Osteoblast (primary cell): ENCODE measurements at regions not wholly inside any gene's neighbourhood (a gene's known extent, or its start where the extent isn't known, plus 50 kb on each side); places are given as distances from the start of the nearest gene placed in this dataset.

Experiments
- DNase-seq: peaks from one replicate; pipeline ENCODE4 v3.0.0; 2011; ENCODE audit warnings: low spot score, mixed read lengths; ENCODE audit not compliant: insufficient read length; ENCODE audit errors: missing footprints
- H2AFZ ChIP-seq: 2 replicates; pipeline ENCODE4 v1.6.0; 2011; ENCODE audit warnings: mild to moderate bottlenecking, low read length
- H3K27ac ChIP-seq: 2 replicates; pipeline ENCODE4 v1.5.1; 2011; ENCODE audit warnings: mild to moderate bottlenecking, low read depth, low read length, moderate library complexity
- H3K27me3 ChIP-seq: 2 replicates; pipeline ENCODE4 v1.6.0; 2012; ENCODE audit warnings: mild to moderate bottlenecking, control low read depth, inconsistent platforms, low read length, moderate library complexity; ENCODE audit not compliant: insufficient read depth
- H3K36me3 ChIP-seq: 2 replicates; pipeline ENCODE4 v1.5.1; 2011; ENCODE audit warnings: mild to moderate bottlenecking, low read length, control low read depth, moderate library complexity; ENCODE audit not compliant: insufficient read depth
- H3K4me1 ChIP-seq: 2 replicates; pipeline ENCODE4 v1.5.1; 2011; ENCODE audit warnings: mild to moderate bottlenecking, low read length, control low read depth, moderate library complexity; ENCODE audit not compliant: insufficient read depth
- H3K4me2 ChIP-seq: 2 replicates; pipeline ENCODE4 v1.6.0; 2011; ENCODE audit warnings: mild to moderate bottlenecking, low read length; ENCODE audit not compliant: insufficient read depth
- H3K4me3 ChIP-seq: fragments of 200-600 bp; sonication (generic); 3 replicates; pipeline ENCODE4 v1.5.1; 2012; ENCODE audit warnings: mild to moderate bottlenecking, low read length, inconsistent platforms; ENCODE audit not compliant: insufficient read depth
- H3K79me2 ChIP-seq: 2 replicates; pipeline ENCODE4 v1.6.0; 2012; ENCODE audit warnings: mild to moderate bottlenecking, low read length, control low read depth, inconsistent platforms; ENCODE audit not compliant: insufficient read depth
- H3K9me3 ChIP-seq: 2 replicates; pipeline ENCODE4 v1.5.1; 2011; ENCODE audit warnings: low read depth, low read length, control low read depth
- H4K20me1 ChIP-seq: 2 replicates; pipeline ENCODE4 v1.6.0; 2012; ENCODE audit warnings: mild to moderate bottlenecking, low read length, control low read depth; ENCODE audit not compliant: insufficient read depth
- CTCF ChIP-seq: IDR thresholded peaks from 2 replicates; pipeline ENCODE4 v1.5.1; 2011; ENCODE audit warnings: mild to moderate bottlenecking, low read depth, low read length, moderate library complexity; ENCODE audit errors: extremely low read depth

- Histone ChIP-seq H3K4me3 (no peak overlapping the region), H3K36me3 (no peaks in the 10 kb centered on the region), H3K4me2 (no peak overlapping the region), H3K4me1 (peaks cover 8% of the 10 kb centered on the region), H3K27me3 (no peaks in the 10 kb centered on the region), H3K79me2 (no peaks in the 10 kb centered on the region), H4K20me1 (no peaks in the 10 kb centered on the region), H3K9me3 (no peaks in the 10 kb centered on the region), H3K27ac (no peak overlapping the region), H2AFZ (no peak overlapping the region)
- TF ChIP-seq CTCF, result no peak
- no peak for DNase-seq
These were observed 118.4 kb downstream of the BTG1 start for GRCh38 chr12:92027243-92027642.

GRCh38 chr12:92025462-92026207, 120.0 kb downstream of the BTG1 start:
- DNase-seq, result no peak
- Histone ChIP-seq H3K9me3 (no peaks in the 10 kb centered on the region), H3K36me3 (no peaks in the 10 kb centered on the region), H3K79me2 (no peaks in the 10 kb centered on the region), H3K4me2 (no peak overlapping the region), H3K27me3 (no peaks in the 10 kb centered on the region), H2AFZ (no peak overlapping the region), H4K20me1 (no peaks in the 10 kb centered on the region), H3K27ac (no peak overlapping the region), H3K4me3 (no peak overlapping the region), H3K4me1 (peaks cover 8% of the 10 kb centered on the region)
- TF ChIP-seq CTCF, result no peak

- no peak overlapping the region for H3K4me2 ChIP-seq
- H4K20me1 ChIP-seq, result no peaks in the 10 kb centered on the region
- H3K4me3 ChIP-seq, result no peak overlapping the region
- H2AFZ ChIP-seq, result no peak overlapping the region
- H3K79me2 ChIP-seq, result no peaks in the 10 kb centered on the region
- no peaks in the 10 kb centered on the region for H3K27me3 ChIP-seq
- no peak for DNase-seq
- TF ChIP-seq CTCF, result no peak
- no peaks in the 10 kb centered on the region for H3K4me1 ChIP-seq
- no peaks in the 10 kb centered on the region for H3K9me3 ChIP-seq
- H3K36me3 ChIP-seq, result no peaks in the 10 kb centered on the region
- H3K27ac ChIP-seq, result no peak overlapping the region
These were observed 123.6 kb downstream of the BTG1 start for GRCh38 chr12:92022093-92022492.

GRCh38 chr12:92021666-92022035, 124.0 kb downstream of the BTG1 start:
- no peak for DNase-seq
- H4K20me1 ChIP-seq, result no peaks in the 10 kb centered on the region
- no peaks in the 10 kb centered on the region for H3K36me3 ChIP-seq
- no peak overlapping the region for H3K4me3 ChIP-seq
- no peaks in the 10 kb centered on the region for H3K9me3 ChIP-seq
- H3K4me1 ChIP-seq, result no peaks in the 10 kb centered on the region
- no peaks in the 10 kb centered on the region for H3K79me2 ChIP-seq
- no peak overlapping the region for H3K27ac ChIP-seq
- H3K4me2 ChIP-seq, result no peak overlapping the region
- peak overlapping the region; percentile 38 for H2AFZ ChIP-seq
- H3K27me3 ChIP-seq, result no peaks in the 10 kb centered on the region
- TF ChIP-seq CTCF, result no peak
